K562 (cell line): ENCODE measurements at regions not wholly inside any gene's neighbourhood (a gene's known extent, or its start where the extent isn't known, plus 50 kb on each side); places are given as distances from the start of the nearest gene placed in this dataset.

Experiments used
- ATF4 ChIP-seq: fragments of 450-650 bp; formaldehyde crosslinking; IDR thresholded peaks from 2 replicates; pipeline ENCODE4 v1.4.0; 2022; ENCODE audit warnings: mild to moderate bottlenecking, moderate library complexity
- BRF2 ChIP-seq: IDR thresholded peaks from 3 replicates; pipeline ENCODE4 v1.6.1; 2011; ENCODE audit warnings: borderline replicate concordance, mild to moderate bottlenecking; ENCODE audit not compliant: insufficient read length, insufficient read depth
- CEBPB ChIP-seq: fragments of 450-650 bp; IDR thresholded peaks from 2 replicates; pipeline ENCODE4 v1.6.1; 2016; ENCODE audit warnings: missing genetic modification characterization, missing compliant biosample characterization
- CHD4 ChIP-seq: fragments of 200-600 bp; sonication (generic); IDR thresholded peaks from 3 replicates; pipeline ENCODE4 v1.6.1; 2012; ENCODE audit warnings: low read depth, mild to moderate bottlenecking, mixed read lengths, low read length, inconsistent platforms; ENCODE audit not compliant: insufficient read depth, insufficient replicate concordance, poor library complexity, severe bottlenecking
- EHMT2 ChIP-seq: fragments of 450-650 bp; IDR thresholded peaks from 2 replicates; pipeline ENCODE4 v1.6.1; 2018; ENCODE audit warnings: antibody characterized with exemption
- HDAC8 ChIP-seq: fragments of 450-650 bp; IDR thresholded peaks from 2 replicates; pipeline ENCODE4 v1.6.1; 2016; ENCODE audit warnings: mild to moderate bottlenecking, missing genetic modification characterization, moderate library complexity, missing compliant biosample characterization
- HDGF ChIP-seq: fragments of 450-650 bp; IDR thresholded peaks from 2 replicates; pipeline ENCODE4 v1.6.1; 2016
- HIVEP1 ChIP-seq: fragments of 250-450 bp; sonication (Bioruptor Pico); IDR thresholded peaks from 2 replicates; pipeline ENCODE4 v1.4.0; 2020; ENCODE audit warnings: mild to moderate bottlenecking
- MYC ChIP-seq, 2 experiments: fragments of 250-450 bp in 1 of 2; sonication (Bioruptor Pico) in 1 of 2; IDR thresholded peaks; 2 replicates each; pipeline versions ENCODE4 v1.5.1 to v1.6.1; 2012 to 2021; ENCODE audit warnings: low read depth in 2 of 2, borderline replicate concordance in 1 of 2, improper control_type of control experiment in 1 of 2, low read length in 1 of 2, mild to moderate bottlenecking in 1 of 2, moderate library complexity in 1 of 2
- RFX7 ChIP-seq: fragments of 250-450 bp; sonication (Bioruptor Pico); IDR thresholded peaks from 2 replicates; pipeline ENCODE4 v1.5.1; 2021; ENCODE audit warnings: mild to moderate bottlenecking
- SMARCA5 ChIP-seq: fragments of 450-650 bp; IDR thresholded peaks from 2 replicates; pipeline ENCODE4 v1.6.1; 2016
- ZEB2 ChIP-seq: fragments of 450-650 bp; IDR thresholded peaks from 2 replicates; pipeline ENCODE4 v1.6.1; 2016
- ZNF274 ChIP-seq: IDR thresholded peaks from 2 replicates; pipeline ENCODE4 v1.6.1; 2011; ENCODE audit warnings: low read depth, mild to moderate bottlenecking, low read length, moderate library complexity, borderline replicate concordance
- ZSCAN32 ChIP-seq: fragments of 450-650 bp; formaldehyde crosslinking; IDR thresholded peaks from 2 replicates; pipeline ENCODE4 v1.4.0; 2020; ENCODE audit warnings: mild to moderate bottlenecking, moderate library complexity
- TF ChIP-seq, protein P1 (sequence below), 2 experiments: fragments of 450-650 bp; formaldehyde crosslinking in 1 of 2; IDR thresholded peaks; 2 replicates each; pipeline versions ENCODE4 v1.4.0 to v1.6.1; 2014 to 2020; ENCODE audit warnings: mild to moderate bottlenecking in 2 of 2, borderline replicate concordance in 1 of 2, low read depth in 1 of 2
- TF ChIP-seq, protein P2 (sequence below): sonication (generic); formaldehyde crosslinking; IDR thresholded peaks from 2 replicates; pipeline ENCODE4 v1.8.1; 2022; ENCODE audit warnings: missing genetic modification reagents

DNA sequence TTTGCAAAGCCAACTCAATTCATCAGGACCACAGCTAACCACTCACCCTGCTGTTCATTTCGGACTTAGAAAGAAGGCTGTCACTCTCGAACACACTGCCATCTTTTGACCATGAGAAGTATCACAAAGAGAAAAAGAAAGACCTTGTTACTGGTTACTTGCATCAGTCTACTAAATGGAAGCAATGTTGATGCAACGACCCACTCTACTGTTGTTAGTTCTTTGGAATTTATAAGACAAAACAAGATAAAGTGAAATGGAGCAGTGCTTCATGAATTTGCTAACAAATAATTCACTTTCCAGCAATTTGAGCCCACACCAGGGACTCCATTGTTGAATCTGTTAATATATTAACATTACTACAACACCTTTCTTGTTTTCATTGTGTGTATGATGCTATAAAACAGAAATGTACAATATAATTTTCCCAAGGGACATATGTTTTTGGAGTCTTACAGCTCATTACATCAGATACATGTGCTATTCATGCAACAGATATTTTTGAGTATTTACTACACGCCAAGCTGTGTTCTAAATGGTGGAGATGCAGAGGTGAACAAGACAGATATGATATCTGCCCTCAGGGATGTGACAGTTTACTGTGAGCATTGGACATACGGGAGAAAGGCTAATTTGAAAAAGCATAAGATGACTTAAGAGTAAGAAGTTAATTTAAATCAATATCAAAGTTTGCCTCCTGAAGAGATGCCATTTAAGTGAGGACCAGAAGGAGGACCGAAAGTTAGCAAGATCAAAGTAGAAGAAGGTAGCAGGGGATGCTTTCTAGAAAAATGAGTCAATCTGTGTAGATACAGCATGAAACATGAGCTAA, 87.2 kb downstream of the AREG start (continued):
- TF ChIP-seq BRF2 (no peak), ZEB2 (no peak), CEBPB (tag) (peak; percentile 73), SMARCA5 (no peak), CHD4 (no peak), ZSCAN32 (peak; percentile 76; the same call in 1 of the 2 replicates), MYC (IDR thresholded peaks at IDR 0.05; ENCODE audit: low read depth, low read length) (no peak; the same call in none of the 2 replicates), MYC (CRISPR knock-in tag; IDR thresholded peaks at IDR 0.05; ENCODE audit: borderline replicate concordance, low read depth) (0 out of 2 replicates have a peak, but pooled peaks have one; percentile 65), EHMT2 (peak; percentile 68; the same call in 1 of the 2 replicates), ATF4 (CRISPR knock-in tag) (peak; percentile 93), HDAC8 (tag) (0 out of 2 replicates have a peak, but pooled peaks have one; percentile 72), HIVEP1 (CRISPR knock-in tag) (no peak; the same call in 1 of the 2 replicates), HDGF (no peak), ZNF274 (no peak), RFX7 (CRISPR knock-in tag) (no peak)
- TF ChIP-seq, protein P1, sequence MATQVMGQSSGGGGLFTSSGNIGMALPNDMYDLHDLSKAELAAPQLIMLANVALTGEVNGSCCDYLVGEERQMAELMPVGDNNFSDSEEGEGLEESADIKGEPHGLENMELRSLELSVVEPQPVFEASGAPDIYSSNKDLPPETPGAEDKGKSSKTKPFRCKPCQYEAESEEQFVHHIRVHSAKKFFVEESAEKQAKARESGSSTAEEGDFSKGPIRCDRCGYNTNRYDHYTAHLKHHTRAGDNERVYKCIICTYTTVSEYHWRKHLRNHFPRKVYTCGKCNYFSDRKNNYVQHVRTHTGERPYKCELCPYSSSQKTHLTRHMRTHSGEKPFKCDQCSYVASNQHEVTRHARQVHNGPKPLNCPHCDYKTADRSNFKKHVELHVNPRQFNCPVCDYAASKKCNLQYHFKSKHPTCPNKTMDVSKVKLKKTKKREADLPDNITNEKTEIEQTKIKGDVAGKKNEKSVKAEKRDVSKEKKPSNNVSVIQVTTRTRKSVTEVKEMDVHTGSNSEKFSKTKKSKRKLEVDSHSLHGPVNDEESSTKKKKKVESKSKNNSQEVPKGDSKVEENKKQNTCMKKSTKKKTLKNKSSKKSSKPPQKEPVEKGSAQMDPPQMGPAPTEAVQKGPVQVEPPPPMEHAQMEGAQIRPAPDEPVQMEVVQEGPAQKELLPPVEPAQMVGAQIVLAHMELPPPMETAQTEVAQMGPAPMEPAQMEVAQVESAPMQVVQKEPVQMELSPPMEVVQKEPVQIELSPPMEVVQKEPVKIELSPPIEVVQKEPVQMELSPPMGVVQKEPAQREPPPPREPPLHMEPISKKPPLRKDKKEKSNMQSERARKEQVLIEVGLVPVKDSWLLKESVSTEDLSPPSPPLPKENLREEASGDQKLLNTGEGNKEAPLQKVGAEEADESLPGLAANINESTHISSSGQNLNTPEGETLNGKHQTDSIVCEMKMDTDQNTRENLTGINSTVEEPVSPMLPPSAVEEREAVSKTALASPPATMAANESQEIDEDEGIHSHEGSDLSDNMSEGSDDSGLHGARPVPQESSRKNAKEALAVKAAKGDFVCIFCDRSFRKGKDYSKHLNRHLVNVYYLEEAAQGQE (IDR thresholded peaks at IDR 0.05; ENCODE audit: borderline replicate concordance): peak; percentile 93
- TF ChIP-seq, protein P1 (CRISPR knock-in tag; IDR thresholded peaks at IDR 0.05; ENCODE audit: low read depth): no peak
- TF ChIP-seq, protein P2, sequence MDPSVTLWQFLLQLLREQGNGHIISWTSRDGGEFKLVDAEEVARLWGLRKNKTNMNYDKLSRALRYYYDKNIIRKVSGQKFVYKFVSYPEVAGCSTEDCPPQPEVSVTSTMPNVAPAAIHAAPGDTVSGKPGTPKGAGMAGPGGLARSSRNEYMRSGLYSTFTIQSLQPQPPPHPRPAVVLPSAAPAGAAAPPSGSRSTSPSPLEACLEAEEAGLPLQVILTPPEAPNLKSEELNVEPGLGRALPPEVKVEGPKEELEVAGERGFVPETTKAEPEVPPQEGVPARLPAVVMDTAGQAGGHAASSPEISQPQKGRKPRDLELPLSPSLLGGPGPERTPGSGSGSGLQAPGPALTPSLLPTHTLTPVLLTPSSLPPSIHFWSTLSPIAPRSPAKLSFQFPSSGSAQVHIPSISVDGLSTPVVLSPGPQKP: no peak
